Mesendoderm (in vitro differentiated cells): ENCODE measurements at regions not wholly inside any gene's neighbourhood (a gene's known extent, or its start where the extent isn't known, plus 50 kb on each side); places are given as distances from the start of the nearest gene placed in this dataset.

ENCODE experiments used
- DNase-seq: peaks from one replicate; pipeline ENCODE4 v3.0.0; 2013
- H2AK5ac ChIP-seq: 2 replicates; pipeline ENCODE4 v1.6.1; 2013; ENCODE audit warnings: low read length, inconsistent platforms
- H2BK120ac ChIP-seq: 2 replicates; pipeline ENCODE4 v1.6.1; 2013; ENCODE audit warnings: low read depth, mild to moderate bottlenecking, low read length, moderate library complexity, mixed read lengths
- H2BK15ac ChIP-seq: replicated peaks from 2 replicates; pipeline ENCODE4 v1.6.1; 2013; ENCODE audit warnings: low read depth, mild to moderate bottlenecking, moderate library complexity
- H2BK5ac ChIP-seq: 2 replicates; pipeline ENCODE4 v1.6.1; 2013; ENCODE audit warnings: low read length, inconsistent platforms
- H3K18ac ChIP-seq: 2 replicates; pipeline ENCODE4 v1.6.1; 2013; ENCODE audit warnings: mild to moderate bottlenecking, low read length, mixed read lengths
- H3K23ac ChIP-seq: one replicate; pipeline ENCODE4 v1.6.1; 2013; ENCODE audit warnings: low read length
- H3K27ac ChIP-seq: 2 replicates; pipeline ENCODE4 v1.5.1; 2013; ENCODE audit warnings: low read depth, mild to moderate bottlenecking, inconsistent platforms, low read length, moderate library complexity
- H3K27me3 ChIP-seq: 2 replicates; pipeline ENCODE4 v1.6.1; 2013; ENCODE audit warnings: low read length, control low read depth, mild to moderate bottlenecking, inconsistent platforms; ENCODE audit not compliant: insufficient read depth, poor library complexity
- H3K36me3 ChIP-seq: 2 replicates; pipeline ENCODE4 v1.6.1; 2013; ENCODE audit warnings: low read length, inconsistent platforms; ENCODE audit not compliant: control insufficient read depth, insufficient read depth
- H3K4ac ChIP-seq: one replicate; pipeline ENCODE4 v1.6.1; 2013; ENCODE audit warnings: low read depth, mild to moderate bottlenecking, low read length, moderate library complexity
- H3K4me1 ChIP-seq: 2 replicates; pipeline ENCODE4 v1.6.1; 2013; ENCODE audit warnings: low read depth, low read length, inconsistent platforms; ENCODE audit not compliant: control insufficient read depth
- H3K4me2 ChIP-seq: 2 replicates; pipeline ENCODE4 v1.6.1; 2013; ENCODE audit warnings: low read length
- H3K4me3 ChIP-seq: 2 replicates; pipeline ENCODE4 v1.5.1; 2013; ENCODE audit warnings: mild to moderate bottlenecking, low read length
- H3K56ac ChIP-seq: one replicate; pipeline ENCODE4 v1.6.1; 2013; ENCODE audit warnings: low read length
- H3K79me1 ChIP-seq: 2 replicates; pipeline ENCODE4 v1.6.1; 2013; ENCODE audit warnings: low read length, inconsistent platforms
- H3K79me2 ChIP-seq: 2 replicates; pipeline ENCODE4 v1.6.1; 2013; ENCODE audit warnings: mild to moderate bottlenecking, low read length; ENCODE audit not compliant: control insufficient read depth, insufficient read depth
- H3K9ac ChIP-seq: 2 replicates; pipeline ENCODE4 v1.6.1; 2013; ENCODE audit warnings: low read length, inconsistent platforms
- H4K5ac ChIP-seq: one replicate; pipeline ENCODE4 v1.6.1; 2013; ENCODE audit warnings: low read length
- H4K8ac ChIP-seq: one replicate; pipeline ENCODE4 v1.6.1; 2013; ENCODE audit warnings: low read depth, mild to moderate bottlenecking, control low read depth, low read length, moderate library complexity
- WGBS: extraction: QIAGEN DNeasy Blood & Tissue Kit; methylation state at CpG from one replicate; pipeline ENCODE4 v1.1.7; 2013; ENCODE audit warnings: low lambda C conversion rate, missing lambda C conversion rate; ENCODE audit not compliant: insufficient coverage; ENCODE audit errors: extremely low coverage; 5-methylcytosine and 5-hydroxymethylcytosine counted together

GRCh38 chr1:194818674-194819073 lies 1632.3 kb upstream of the B3GALT2 start:
- H3K79me1 ChIP-seq: no peaks in the 10 kb centered on the region
- no peak overlapping the region for H3K27ac ChIP-seq
- no peak overlapping the region for H3K4ac ChIP-seq
- no peaks in the 10 kb centered on the region for H3K27me3 ChIP-seq
- H3K18ac ChIP-seq: no peak overlapping the region
- no peak overlapping the region for H2AK5ac ChIP-seq
- no peak overlapping the region for H3K9ac ChIP-seq
- WGBS: no CpG with 5 or more reads among the region's 2 CpGs
- no peak for DNase-seq
- H4K8ac ChIP-seq: no peak overlapping the region
- H4K5ac ChIP-seq: no peak overlapping the region
- no peaks in the 10 kb centered on the region for H3K4me1 ChIP-seq
- H2BK15ac ChIP-seq: no peak overlapping the region
- no peak overlapping the region for H2BK5ac ChIP-seq
- H3K4me2 ChIP-seq: no peak overlapping the region
- no peak overlapping the region for H3K56ac ChIP-seq
- H3K36me3 ChIP-seq: no peaks in the 10 kb centered on the region
- H3K23ac ChIP-seq: no peak overlapping the region
- H2BK120ac ChIP-seq: no peak overlapping the region
- H3K79me2 ChIP-seq: no peaks in the 10 kb centered on the region
- no peak overlapping the region for H3K4me3 ChIP-seq

- Histone ChIP-seq H3K27ac (no peak overlapping the region), H3K36me3 (no peaks in the 10 kb centered on the region), H3K4ac (no peak overlapping the region), H3K79me2 (no peaks in the 10 kb centered on the region), H3K27me3 (no peaks in the 10 kb centered on the region), H3K4me2 (no peak overlapping the region), H2BK15ac (no peak overlapping the region), H2BK120ac (no peak overlapping the region), H3K79me1 (no peaks in the 10 kb centered on the region), H2AK5ac (no peak overlapping the region), H3K4me3 (no peak overlapping the region), H3K18ac (no peak overlapping the region), H3K4me1 (no peaks in the 10 kb centered on the region), H4K8ac (no peak overlapping the region), H2BK5ac (no peak overlapping the region), H3K23ac (no peak overlapping the region), H3K56ac (no peak overlapping the region), H3K9ac (no peak overlapping the region), H4K5ac (no peak overlapping the region)
- no CpG with 5 or more reads among the region's 2 CpGs for WGBS
- DNase-seq: no peak
These were observed 1630.4 kb upstream of the B3GALT2 start for GRCh38 chr1:194816859-194817258.

GRCh38 chr1:194813096-194813495 lies 1626.7 kb upstream of the B3GALT2 start:
- Histone ChIP-seq H3K27me3 (no peaks in the 10 kb centered on the region), H3K36me3 (no peaks in the 10 kb centered on the region), H3K79me1 (no peaks in the 10 kb centered on the region), H2BK120ac (no peak overlapping the region), H3K4me2 (no peak overlapping the region), H3K56ac (no peak overlapping the region), H3K27ac (no peak overlapping the region), H2AK5ac (no peak overlapping the region), H3K9ac (no peak overlapping the region), H2BK5ac (no peak overlapping the region), H4K5ac (no peak overlapping the region), H3K4me3 (no peak overlapping the region), H3K23ac (no peak overlapping the region), H2BK15ac (no peak overlapping the region), H4K8ac (no peak overlapping the region), H3K4me1 (no peaks in the 10 kb centered on the region), H3K4ac (no peak overlapping the region), H3K18ac (no peak overlapping the region), H3K79me2 (no peaks in the 10 kb centered on the region)
- no CpG with 5 or more reads among the region's 1 CpG for WGBS
- no peak for DNase-seq

GRCh38 chr1:194809665-194810064 lies 1623.3 kb upstream of the B3GALT2 start:
- Histone ChIP-seq H3K4me2 (no peak overlapping the region), H3K18ac (no peak overlapping the region), H3K4me3 (no peak overlapping the region), H3K56ac (no peak overlapping the region), H3K23ac (no peak overlapping the region), H3K4ac (no peak overlapping the region), H3K36me3 (no peaks in the 10 kb centered on the region), H3K79me1 (no peaks in the 10 kb centered on the region), H3K27me3 (no peaks in the 10 kb centered on the region), H4K5ac (no peak overlapping the region), H3K4me1 (no peaks in the 10 kb centered on the region), H2BK120ac (no peak overlapping the region), H2BK5ac (no peak overlapping the region), H2AK5ac (no peak overlapping the region), H4K8ac (no peak overlapping the region), H3K27ac (no peak overlapping the region), H3K9ac (no peak overlapping the region), H2BK15ac (no peak overlapping the region), H3K79me2 (no peaks in the 10 kb centered on the region)
- no CpG with 5 or more reads among the region's 1 CpG for WGBS
- no peak for DNase-seq

- no peaks in the 10 kb centered on the region for H3K4me1 ChIP-seq
- no peak overlapping the region for H3K18ac ChIP-seq
- no CpG with 5 or more reads among the region's 3 CpGs for WGBS
- H3K79me1 ChIP-seq: no peaks in the 10 kb centered on the region
- no peak overlapping the region for H2BK15ac ChIP-seq
- H2BK5ac ChIP-seq: no peak overlapping the region
- no peak overlapping the region for H3K23ac ChIP-seq
- no peak overlapping the region for H2BK120ac ChIP-seq
- no peaks in the 10 kb centered on the region for H3K27me3 ChIP-seq
- H2AK5ac ChIP-seq: no peak overlapping the region
- H4K5ac ChIP-seq: no peak overlapping the region
- no peak overlapping the region for H3K56ac ChIP-seq
- no peak overlapping the region for H3K27ac ChIP-seq
- H3K9ac ChIP-seq: no peak overlapping the region
- DNase-seq: no peak
- no peak overlapping the region for H3K4me2 ChIP-seq
- no peak overlapping the region for H3K4ac ChIP-seq
- no peak overlapping the region for H3K4me3 ChIP-seq
- no peak overlapping the region for H4K8ac ChIP-seq
- no peaks in the 10 kb centered on the region for H3K36me3 ChIP-seq
- no peaks in the 10 kb centered on the region for H3K79me2 ChIP-seq
These were observed 1622.8 kb upstream of the B3GALT2 start for GRCh38 chr1:194809215-194809614.

- H3K79me2 ChIP-seq: no peaks in the 10 kb centered on the region
- H3K23ac ChIP-seq: no peak overlapping the region
- H3K9ac ChIP-seq: no peak overlapping the region
- DNase-seq: no peak
- H3K4me2 ChIP-seq: no peak overlapping the region
- no peak overlapping the region for H3K27ac ChIP-seq
- H3K27me3 ChIP-seq: no peaks in the 10 kb centered on the region
- H2BK5ac ChIP-seq: no peak overlapping the region
- no peak overlapping the region for H3K18ac ChIP-seq
- no peak overlapping the region for H2BK15ac ChIP-seq
- no peak overlapping the region for H3K4ac ChIP-seq
- H4K8ac ChIP-seq: no peak overlapping the region
- H2BK120ac ChIP-seq: no peak overlapping the region
- no peaks in the 10 kb centered on the region for H3K79me1 ChIP-seq
- no CpG with 5 or more reads among the region's 1 CpG for WGBS
- no peak overlapping the region for H4K5ac ChIP-seq
- H3K36me3 ChIP-seq: no peaks in the 10 kb centered on the region
- no peaks in the 10 kb centered on the region for H3K4me1 ChIP-seq
- no peak overlapping the region for H3K4me3 ChIP-seq
- no peak overlapping the region for H2AK5ac ChIP-seq
- no peak overlapping the region for H3K56ac ChIP-seq
These were observed 1621.3 kb upstream of the B3GALT2 start for GRCh38 chr1:194807530-194808220.
